ENCODE measurements at regions not wholly inside any gene's neighbourhood (a gene's known extent, or its start where the extent isn't known, plus 50 kb on each side); places are given as distances from the start of the nearest gene placed in this dataset.

GRCh38 chrX:63013549-63013948 is 337.6 kb downstream of the SPIN4 start:
- TF ChIP-seq CTCF (IDR thresholded peaks at IDR 0.05), result no peak
- TF ChIP-seq POLR2A (IDR thresholded peaks at IDR 0.05), result no peak
- no peak for TF ChIP-seq EP300 (IDR thresholded peaks at IDR 0.05)
